ENCODE measurements at regions not wholly inside any gene's neighbourhood (a gene's known extent, or its start where the extent isn't known, plus 50 kb on each side); places are given as distances from the start of the nearest gene placed in this dataset.

DNA sequence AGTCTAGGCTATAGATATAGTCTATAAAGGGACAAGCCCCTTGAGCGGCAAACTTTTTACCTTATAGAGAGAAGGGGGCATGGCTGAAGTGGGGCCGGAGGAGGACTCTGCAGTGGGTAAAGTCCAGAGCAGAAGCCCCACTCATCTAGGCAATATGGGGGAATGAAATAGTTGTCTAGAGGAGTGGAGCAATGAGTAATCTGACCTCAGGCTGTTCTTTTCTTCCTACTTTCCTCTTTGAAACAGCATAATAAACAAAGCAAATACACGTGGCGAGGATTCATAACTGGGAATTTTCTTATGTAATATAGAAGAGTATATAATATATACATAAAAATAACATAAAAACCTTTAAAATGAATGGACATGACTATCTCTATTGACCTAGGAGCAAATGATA lies 546.4 kb upstream of the ZNF385D start:
- Histone ChIP-seq H3K79me2 (ENCODE audit: insufficient read depth, low read length) (no peaks in the 10 kb centered on the region), H2AFZ (ENCODE audit: low read length) (no peak overlapping the region), H4K8ac (replicated peaks; ENCODE audit: insufficient read length, low read depth, low read length) (no peak overlapping the region), H3K9me3 (ENCODE audit: control insufficient read depth, low read depth, low read length) (no peaks in the 10 kb centered on the region), H4K20me1 (ENCODE audit: control insufficient read depth, insufficient read depth, insufficient read length) (no peaks in the 10 kb centered on the region), H2AK5ac (ENCODE audit: insufficient read length, low read length) (no peak overlapping the region), H3K56ac (ENCODE audit: insufficient read length, low read depth, low read length) (no peak overlapping the region), H3K9ac (ENCODE audit: extremely low read depth, insufficient read length, low read length) (no peak overlapping the region), H3K4me2 (ENCODE audit: insufficient read depth, insufficient read length, low read length) (no peak overlapping the region), H2BK20ac (ENCODE audit: low read depth, low read length, poor library complexity, severe bottlenecking) (no peak overlapping the region), H3K79me1 (ENCODE audit: insufficient read depth, low read depth, low read length, poor library complexity, severe bottlenecking) (no peaks in the 10 kb centered on the region), H3K18ac (ENCODE audit: insufficient read length, low read depth, low read length) (no peak overlapping the region), H3K23ac (ENCODE audit: insufficient read length, low read depth, low read length) (no peak overlapping the region), H4K5ac (ENCODE audit: insufficient read length, low read depth, low read length) (no peak overlapping the region), H2BK5ac (ENCODE audit: insufficient read length, low read length) (no peak overlapping the region), H2BK120ac (ENCODE audit: low read depth, low read length, poor library complexity, severe bottlenecking) (no peak overlapping the region), H3K27me3 (ENCODE audit: insufficient read depth, low read length) (no peaks in the 10 kb centered on the region), H3K27ac (ENCODE audit: insufficient read length, low read depth, low read length) (no peak overlapping the region), H3K4ac (ENCODE audit: low read depth, low read length) (no peak overlapping the region), H2BK15ac (ENCODE audit: low read depth, low read length) (no peak overlapping the region), H3K4me1 (ENCODE audit: insufficient read depth, low read length) (no peaks in the 10 kb centered on the region), H3K14ac (ENCODE audit: insufficient read depth, low read length) (no peak overlapping the region), H3T11ph (ENCODE audit: low read length) (no peak overlapping the region), H3K23me2 (ENCODE audit: insufficient read length, low read depth, low read length, poor library complexity, severe bottlenecking) (no peaks in the 10 kb centered on the region), H2BK12ac (ENCODE audit: insufficient read length, low read depth, low read length) (no peak overlapping the region), H4K91ac (ENCODE audit: insufficient read length, low read depth, low read length) (no peak overlapping the region)
- H3K36me3 Mint-ChIP-seq (ENCODE audit: insufficient read depth in 1 of 3, low read depth in 3 of 3), result no peaks in the 10 kb centered on the region
- no peaks in the 10 kb centered on the region for H3K27me3 Mint-ChIP-seq (ENCODE audit: low read depth)
- H3K27ac Mint-ChIP-seq, result no peak overlapping the region; a peak in 1 of 7 replicates
- no CpG with 5 or more reads among the region's 4 CpGs for whole genome bisulfite sequencing (ENCODE audit: extremely low coverage, insufficient read length, low lambda C conversion rate)
- TF ChIP-seq, protein P1, sequence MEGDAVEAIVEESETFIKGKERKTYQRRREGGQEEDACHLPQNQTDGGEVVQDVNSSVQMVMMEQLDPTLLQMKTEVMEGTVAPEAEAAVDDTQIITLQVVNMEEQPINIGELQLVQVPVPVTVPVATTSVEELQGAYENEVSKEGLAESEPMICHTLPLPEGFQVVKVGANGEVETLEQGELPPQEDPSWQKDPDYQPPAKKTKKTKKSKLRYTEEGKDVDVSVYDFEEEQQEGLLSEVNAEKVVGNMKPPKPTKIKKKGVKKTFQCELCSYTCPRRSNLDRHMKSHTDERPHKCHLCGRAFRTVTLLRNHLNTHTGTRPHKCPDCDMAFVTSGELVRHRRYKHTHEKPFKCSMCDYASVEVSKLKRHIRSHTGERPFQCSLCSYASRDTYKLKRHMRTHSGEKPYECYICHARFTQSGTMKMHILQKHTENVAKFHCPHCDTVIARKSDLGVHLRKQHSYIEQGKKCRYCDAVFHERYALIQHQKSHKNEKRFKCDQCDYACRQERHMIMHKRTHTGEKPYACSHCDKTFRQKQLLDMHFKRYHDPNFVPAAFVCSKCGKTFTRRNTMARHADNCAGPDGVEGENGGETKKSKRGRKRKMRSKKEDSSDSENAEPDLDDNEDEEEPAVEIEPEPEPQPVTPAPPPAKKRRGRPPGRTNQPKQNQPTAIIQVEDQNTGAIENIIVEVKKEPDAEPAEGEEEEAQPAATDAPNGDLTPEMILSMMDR (conservative IDR thresholded peaks at IDR 0.05), result no peak
- peaks cover 0 to 9% of the 10 kb centered on the region in 2 experiments; a peak in 2 of 5 replicates for H3K9me3 Mint-ChIP-seq
- no peak for DNase-seq
- H3K4me1 Mint-ChIP-seq, result no peaks in the 10 kb centered on the region
- H3K4me3 Mint-ChIP-seq, result no peak overlapping the region
